ENCODE measurements at regions not wholly inside any gene's neighbourhood (a gene's known extent, or its start where the extent isn't known, plus 50 kb on each side); places are given as distances from the start of the nearest gene placed in this dataset.

GRCh38 chr3:170730071-170730812 is 139.8 kb downstream of the RPL22L1 start:
- no peak for DNase-seq (ENCODE audit: low spot score)

GRCh38 chr3:170728181-170728580 is 141.8 kb downstream of the RPL22L1 start:
- no peak for DNase-seq (ENCODE audit: low spot score)

GRCh38 chr3:170727754-170728153 is 141.9 kb upstream of the SLC7A14 start:
- no peak for DNase-seq (ENCODE audit: low spot score)

- peak; percentile 92 for DNase-seq (ENCODE audit: low spot score)
These were observed 141.2 kb upstream of the SLC7A14 start for GRCh38 chr3:170726976-170727661.

GRCh38 chr3:170725285-170725731 is 139.4 kb upstream of the SLC7A14 start:
- no peak for DNase-seq (ENCODE audit: low spot score)

- no peak for DNase-seq (ENCODE audit: low spot score)
These were observed 138.9 kb upstream of the SLC7A14 start for GRCh38 chr3:170724599-170725280.

GRCh38 chr3:170723241-170723640 is 137.4 kb upstream of the SLC7A14 start:
- no peak for DNase-seq (ENCODE audit: low spot score)

GRCh38 chr3:170721563-170721962 is 135.7 kb upstream of the SLC7A14 start:
- DNase-seq (ENCODE audit: low spot score) = no peak

- no peak for DNase-seq (ENCODE audit: low spot score)
These were observed 133.4 kb upstream of the SLC7A14 start for GRCh38 chr3:170719300-170719699.

GRCh38 chr3:170718848-170719247 is 133.0 kb upstream of the SLC7A14 start:
- no peak for DNase-seq (ENCODE audit: low spot score)

GRCh38 chr3:170717410-170718402 is 131.8 kb upstream of the SLC7A14 start:
- DNase-seq (ENCODE audit: low spot score) = no peak

GRCh38 chr3:170716172-170716805 is 130.4 kb upstream of the SLC7A14 start:
- DNase-seq (ENCODE audit: low spot score) = no peak

GRCh38 chr3:170714562-170715535 is 129.0 kb upstream of the SLC7A14 start:
- DNase-seq (ENCODE audit: low spot score) = peak; percentile 78

GRCh38 chr3:170714122-170714521 is 128.2 kb upstream of the SLC7A14 start:
- peak; percentile 65 for DNase-seq (ENCODE audit: low spot score)

- no peak for DNase-seq (ENCODE audit: low spot score)
These were observed 127.8 kb upstream of the SLC7A14 start for GRCh38 chr3:170713653-170714052.

GRCh38 chr3:170712798-170713197 is 126.9 kb upstream of the SLC7A14 start:
- no peak for DNase-seq (ENCODE audit: low spot score)

- DNase-seq (ENCODE audit: low spot score) = no peak
These were observed 126.5 kb upstream of the SLC7A14 start for GRCh38 chr3:170712336-170712735.

- DNase-seq (ENCODE audit: low spot score) = no peak
These were observed 125.9 kb upstream of the SLC7A14 start for GRCh38 chr3:170711786-170712185.

- DNase-seq (ENCODE audit: low spot score) = no peak
These were observed 123.2 kb upstream of the SLC7A14 start for GRCh38 chr3:170709046-170709445.

GRCh38 chr3:170707899-170708298 is 122.0 kb upstream of the SLC7A14 start:
- peak; percentile 50 for DNase-seq (ENCODE audit: low spot score)

Data from A172 (cell line).